ENCODE measurements at regions not wholly inside any gene's neighbourhood (a gene's known extent, or its start where the extent isn't known, plus 50 kb on each side); places are given as distances from the start of the nearest gene placed in this dataset.
"Not testable (repeated sequence)": the region's sequence is repeated elsewhere in the genome, so short reads cannot be mapped to it uniquely, and the experiment has no call there.

DNA sequence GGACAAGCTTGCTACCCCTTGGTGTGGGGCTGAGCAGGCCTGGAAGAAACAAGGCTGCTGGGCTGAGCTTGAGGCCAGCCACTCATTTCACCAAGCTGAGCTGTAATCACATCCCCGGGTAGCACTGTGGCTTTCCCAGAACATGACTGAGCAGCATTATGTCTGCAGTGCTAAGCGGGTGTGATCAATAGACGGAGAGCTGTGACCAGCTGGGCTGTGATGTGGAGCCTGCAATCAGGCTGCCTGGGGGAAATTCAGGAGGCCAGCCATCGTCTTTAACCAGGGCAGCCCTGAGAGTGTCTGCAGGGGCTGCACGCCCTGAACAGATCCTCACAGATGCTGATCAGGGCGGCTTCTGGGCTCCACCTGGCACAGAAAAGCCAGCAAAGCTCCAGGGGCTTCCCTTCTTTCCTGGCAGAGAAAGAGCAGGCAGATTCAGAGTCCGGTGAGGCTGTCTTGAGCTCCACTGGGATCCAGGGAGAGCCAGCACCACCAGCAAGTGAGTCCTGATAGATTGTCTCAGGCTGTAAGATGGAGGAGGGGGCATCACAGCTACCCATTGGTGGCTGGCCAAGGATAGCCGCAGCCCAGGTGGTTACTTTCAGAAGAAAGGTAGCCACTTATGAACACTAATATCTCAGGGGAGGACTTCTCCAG is 165.9 kb downstream of the NRN1 start:
- DNase-seq (ENCODE audit: low spot score) = no peak
- Mint-ChIP-seq H3K27ac (no peak overlapping the region), H3K4me3 (no peak overlapping the region), H3K9me3 (no peaks in the 10 kb centered on the region), H3K36me3 (ENCODE audit: low read depth) (no peaks in the 10 kb centered on the region), H3K27me3 (ENCODE audit: low read depth) (peaks cover 46% of the 10 kb centered on the region), H3K4me1 (ENCODE audit: low read depth) (no peaks in the 10 kb centered on the region)

DNA sequence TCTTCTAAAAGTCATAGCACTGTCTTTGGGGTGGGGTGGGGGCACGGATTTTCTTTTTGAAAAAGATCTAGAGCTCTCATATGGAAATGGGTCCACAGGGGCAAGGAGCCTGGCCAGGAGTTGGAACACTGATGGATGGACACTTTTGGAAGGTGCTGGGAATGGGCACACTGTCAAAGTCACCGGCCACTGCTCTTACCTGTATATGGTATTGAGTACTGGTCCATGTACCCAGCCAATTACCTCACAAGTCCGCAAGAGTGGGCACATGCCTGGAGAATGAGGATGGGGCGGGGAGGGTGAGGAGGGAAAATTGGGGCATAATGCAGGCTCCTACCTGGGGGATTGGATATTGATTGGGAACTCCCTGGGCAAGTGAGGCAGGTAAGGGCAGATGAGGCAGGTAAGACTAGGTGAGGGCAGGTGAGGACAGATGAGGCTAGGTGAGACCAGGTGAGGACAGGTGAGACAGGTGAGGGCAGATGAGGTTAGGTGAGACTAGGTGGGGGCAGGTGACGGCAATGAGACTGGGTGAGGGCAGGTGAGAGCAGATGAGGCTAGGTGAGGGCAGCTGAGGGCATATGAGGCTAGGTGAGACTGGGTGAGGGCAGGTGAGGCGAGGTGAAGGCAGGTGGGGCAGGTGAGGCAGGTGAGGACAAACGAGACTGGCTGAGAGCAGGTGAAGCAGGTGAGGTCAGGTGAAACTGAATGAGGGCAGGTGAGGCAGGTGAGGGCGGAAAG is 167.9 kb downstream of the NRN1 start:
- Mint-ChIP-seq H3K36me3 (ENCODE audit: low read depth) (no peaks in the 10 kb centered on the region), H3K4me1 (ENCODE audit: low read depth) (no peaks in the 10 kb centered on the region), H3K9me3 (no peaks in the 10 kb centered on the region), H3K4me3 (no peak overlapping the region), H3K27me3 (ENCODE audit: low read depth) (peaks cover 29% of the 10 kb centered on the region), H3K27ac (no peak overlapping the region)
- no peak for DNase-seq (ENCODE audit: low spot score)

GRCh38 chr6:5837323-5837722 is 169.4 kb downstream of the NRN1 start:
- Mint-ChIP-seq H3K36me3 (ENCODE audit: low read depth) (no peaks in the 10 kb centered on the region), H3K4me3 (no peak overlapping the region), H3K4me1 (ENCODE audit: low read depth) (peaks cover 6% of the 10 kb centered on the region), H3K27me3 (ENCODE audit: low read depth) (peaks cover 14% of the 10 kb centered on the region), H3K9me3 (no peaks in the 10 kb centered on the region), H3K27ac (no peak overlapping the region)
- no peak for DNase-seq (ENCODE audit: low spot score)

DNA sequence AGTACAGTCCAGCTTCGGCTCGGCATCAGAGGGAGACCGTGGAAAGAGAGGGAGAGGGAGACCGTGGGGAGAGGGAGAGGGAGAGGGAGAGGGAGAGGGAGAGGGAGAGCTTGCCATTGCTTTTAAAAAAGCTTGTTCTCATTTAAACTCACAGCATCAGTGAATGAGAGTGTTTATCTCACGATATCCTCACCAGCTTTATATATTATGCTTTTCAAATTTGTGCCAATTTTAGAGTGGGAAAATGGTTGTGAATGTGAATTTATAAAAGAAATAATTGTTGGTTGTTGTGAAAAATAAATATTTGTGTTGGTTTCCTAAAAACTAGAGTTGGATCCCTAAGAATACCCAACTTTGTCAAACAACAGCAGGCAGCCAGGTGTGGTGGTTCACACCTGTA is 170.1 kb downstream of the NRN1 start:
- H3K9me3 Mint-ChIP-seq; H3K4me3 Mint-ChIP-seq; DNase-seq (ENCODE audit: low spot score); H3K27me3 Mint-ChIP-seq (ENCODE audit: low read depth); H3K27ac Mint-ChIP-seq; H3K36me3 Mint-ChIP-seq (ENCODE audit: low read depth): not testable (repeated sequence)
- peaks cover 13% of the 10 kb centered on the region for H3K4me1 Mint-ChIP-seq (ENCODE audit: low read depth)

DNA sequence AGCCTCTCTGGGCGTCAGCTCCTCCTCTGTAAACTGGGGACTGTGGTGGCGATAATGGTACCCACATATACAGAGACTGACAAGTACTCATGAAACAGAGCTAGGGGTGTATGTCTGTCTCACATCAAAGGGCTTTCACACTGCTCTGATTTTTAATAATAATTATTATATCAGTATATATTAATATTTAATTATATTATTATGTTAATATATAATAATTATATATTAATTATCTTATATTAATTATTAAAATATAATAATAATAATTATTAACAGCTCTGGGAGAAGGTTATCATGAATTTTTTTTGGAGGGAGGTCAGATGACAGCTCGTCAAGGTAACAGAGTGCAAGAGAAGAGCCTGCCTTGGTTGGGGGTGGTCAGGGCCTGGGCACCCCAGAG is 173.6 kb downstream of the NRN1 start:
- Mint-ChIP-seq H3K9me3 (no peaks in the 10 kb centered on the region), H3K4me3 (no peak overlapping the region), H3K36me3 (ENCODE audit: low read depth) (peaks cover 6% of the 10 kb centered on the region), H3K27me3 (ENCODE audit: low read depth) (no peaks in the 10 kb centered on the region), H3K4me1 (ENCODE audit: low read depth) (peaks cover 32% of the 10 kb centered on the region), H3K27ac (no peak overlapping the region)
- no peak for DNase-seq (ENCODE audit: low spot score)

- DNase-seq (ENCODE audit: low spot score) = no peak
- Mint-ChIP-seq H3K36me3 (ENCODE audit: low read depth) (peaks cover 6% of the 10 kb centered on the region), H3K4me3 (peak overlapping the region; percentile 26), H3K4me1 (ENCODE audit: low read depth) (peaks cover 32% of the 10 kb centered on the region), H3K27me3 (ENCODE audit: low read depth) (no peaks in the 10 kb centered on the region), H3K9me3 (no peaks in the 10 kb centered on the region), H3K27ac (peak overlapping the region; percentile 84)
Observed at GRCh38 chr6:5832668-5833067, 174.1 kb downstream of the NRN1 start.

- H3K27ac Mint-ChIP-seq = peak overlapping the region; percentile 84
- peak overlapping the region; percentile 64 for H3K4me3 Mint-ChIP-seq
- H3K9me3 Mint-ChIP-seq; H3K36me3 Mint-ChIP-seq (ENCODE audit: low read depth); H3K27me3 Mint-ChIP-seq (ENCODE audit: low read depth): not testable (repeated sequence)
- peaks cover 32% of the 10 kb centered on the region for H3K4me1 Mint-ChIP-seq (ENCODE audit: low read depth)
- peak; percentile 53 for DNase-seq (ENCODE audit: low spot score)
Observed at GRCh38 chr6:5831219-5831862, 175.4 kb downstream of the NRN1 start.

GRCh38 chr6:5828296-5828695 is 178.4 kb downstream of the NRN1 start:
- H3K27me3 Mint-ChIP-seq (ENCODE audit: low read depth) = no peaks in the 10 kb centered on the region
- DNase-seq (ENCODE audit: low spot score) = no peak
- peaks cover 6% of the 10 kb centered on the region for H3K36me3 Mint-ChIP-seq (ENCODE audit: low read depth)
- H3K9me3 Mint-ChIP-seq = no peaks in the 10 kb centered on the region
- H3K27ac Mint-ChIP-seq = no peak overlapping the region
- H3K4me3 Mint-ChIP-seq = no peak overlapping the region
- peaks cover 39% of the 10 kb centered on the region for H3K4me1 Mint-ChIP-seq (ENCODE audit: low read depth)

- H3K27ac Mint-ChIP-seq = no peak overlapping the region
- peaks cover 33% of the 10 kb centered on the region for H3K4me1 Mint-ChIP-seq (ENCODE audit: low read depth)
- H3K9me3 Mint-ChIP-seq = no peaks in the 10 kb centered on the region
- peaks cover 6% of the 10 kb centered on the region for H3K36me3 Mint-ChIP-seq (ENCODE audit: low read depth)
- no peak overlapping the region for H3K4me3 Mint-ChIP-seq
- H3K27me3 Mint-ChIP-seq (ENCODE audit: low read depth) = no peaks in the 10 kb centered on the region
- DNase-seq (ENCODE audit: low spot score) = no peak
Observed at GRCh38 chr6:5827056-5827904, 179.4 kb downstream of the NRN1 start.

GRCh38 chr6:5824382-5824983 is 182.2 kb downstream of the NRN1 start:
- peak; percentile 5 for DNase-seq (ENCODE audit: low spot score)
- H3K4me3 Mint-ChIP-seq; H3K9me3 Mint-ChIP-seq; H3K4me1 Mint-ChIP-seq (ENCODE audit: low read depth); H3K27me3 Mint-ChIP-seq (ENCODE audit: low read depth); H3K36me3 Mint-ChIP-seq (ENCODE audit: low read depth): not testable (repeated sequence)
- peak overlapping the region; percentile 26 for H3K27ac Mint-ChIP-seq

Data from T-helper 2 cell treated with Interferon-gamma antibody and Interleukin-4, amounts not matched to agents 5 μg/mL and 100 μg/mL, for 36 hours (primary cell).